PC-3 (cell line): ENCODE measurements at regions not wholly inside any gene's neighbourhood (a gene's known extent, or its start where the extent isn't known, plus 50 kb on each side); places are given as distances from the start of the nearest gene placed in this dataset.

Experiments used
- ATAC-seq: fragments of 200-7000 bp; cut with Tn5 transposase; 2 replicates; pipeline ENCODE4 v1.9.1; 2020; ENCODE audit warnings: mild to moderate bottlenecking, moderate library complexity
- BruUV-seq: library from RNA; stranded (reverse); fragments of 400-500 nt; replicated peaks from 2 replicates; lab custom pipeline; 2021; lab: Mats Ljungman, UMichigan
- CTCF ChIA-PET: fragments of 300-600 bp; sonication (Branson Sonifier 250); formaldehyde crosslinking; loops from one replicate; lab custom pipeline; 2022; ENCODE audit warnings: antibody characterized with exemption; lab: Charles Lee
- POLR2A ChIA-PET: fragments of 300-600 bp; sonication (Branson Sonifier 250); formaldehyde crosslinking; loops from one replicate; lab custom pipeline; 2022; ENCODE audit warnings: antibody characterized with exemption; ENCODE audit not compliant: unreplicated experiment; lab: Charles Lee
- DNase-seq: peaks from one replicate; pipeline ENCODE4 v3.0.0-alpha.2; 2015
- H2AFZ ChIP-seq: fragments of 300-600 bp; sonication (generic); 2 replicates; pipeline ENCODE4 v1.6.0; 2016; ENCODE audit warnings: antibody characterized with exemption, low read length
- H3F3A ChIP-seq: fragments of 300-600 bp; sonication (generic); one replicate; pipeline ENCODE4 v1.6.0; 2017; ENCODE audit warnings: antibody characterized with exemption, low read length, control low read depth, mild to moderate bottlenecking; ENCODE audit not compliant: unreplicated experiment
- H3K27ac ChIP-seq: fragments of 300-600 bp; sonication (generic); 2 replicates; pipeline ENCODE4 v1.5.1; 2016; ENCODE audit warnings: mild to moderate bottlenecking, low read length
- H3K27me3 ChIP-seq: fragments of 300-600 bp; sonication (generic); 2 replicates; pipeline ENCODE4 v1.6.1; 2016; ENCODE audit warnings: low read length, mixed read lengths
- H3K36me3 ChIP-seq: fragments of 300-600 bp; sonication (generic); 2 replicates; pipeline ENCODE4 v1.6.1; 2016; ENCODE audit warnings: low read depth, mixed run types, low read length, mixed read lengths
- H3K4me1 ChIP-seq: fragments of 300-600 bp; sonication (generic); 2 replicates; pipeline ENCODE4 v1.5.1; 2016; ENCODE audit warnings: low read length; ENCODE audit not compliant: insufficient read depth
- H3K4me2 ChIP-seq: fragments of 300-600 bp; sonication (generic); 2 replicates; pipeline ENCODE4 v1.6.0; 2016; ENCODE audit warnings: low read length
- H3K4me3 ChIP-seq: fragments of 300-600 bp; sonication (generic); 2 replicates; pipeline ENCODE4 v1.5.1; 2016; ENCODE audit warnings: mild to moderate bottlenecking, low read length, mixed read lengths
- H3K79me2 ChIP-seq: fragments of 300-600 bp; sonication (generic); 2 replicates; pipeline ENCODE4 v1.6.1; 2017; ENCODE audit warnings: low read length, mixed read lengths
- H3K9ac ChIP-seq: fragments of 300-600 bp; sonication (generic); 2 replicates; pipeline ENCODE4 v1.6.0; 2016; ENCODE audit warnings: mild to moderate bottlenecking, low read length
- H3K9me2 ChIP-seq: fragments of 300-600 bp; sonication (generic); replicated peaks from 2 replicates; pipeline ENCODE4 v1.6.1; 2016; ENCODE audit warnings: mixed run types, low read length, mixed read lengths
- H3K9me3 ChIP-seq: fragments of 300-600 bp; sonication (generic); 2 replicates; pipeline ENCODE4 v1.6.1; 2016; ENCODE audit warnings: low read length, mixed read lengths
- H4K20me1 ChIP-seq: fragments of 300-600 bp; sonication (generic); 2 replicates; pipeline ENCODE4 v1.6.1; 2016; ENCODE audit warnings: low read length, mixed read lengths
- CTCF ChIP-seq: fragments of 300-600 bp; sonication (generic); conservative IDR thresholded peaks from 2 replicates; pipeline ENCODE4 v1.5.1; 2017; ENCODE audit warnings: antibody characterized with exemption, low read depth, mild to moderate bottlenecking, low read length
- EZH2 ChIP-seq: fragments of 300-600 bp; sonication (generic); IDR thresholded peaks from one replicate; pipeline ENCODE4 v1.6.1; 2017; ENCODE audit warnings: antibody characterized with exemption, mild to moderate bottlenecking, low read length; ENCODE audit not compliant: unreplicated experiment
- EZH2phosphoT487 ChIP-seq: fragments of 300-600 bp; sonication (generic); IDR thresholded peaks from 2 replicates; pipeline ENCODE4 v1.6.1; 2018; ENCODE audit warnings: mild to moderate bottlenecking, antibody characterized with exemption, low read length, borderline replicate concordance
- intact Hi-C: fragments of 100-400 bp; cut with micrococcal nuclease; formaldehyde crosslinking; loops from 2 replicates; pipeline ENCODE4 v1.9.0; 2023

- ChIA-PET POLR2A (no interaction called here), CTCF (no interaction called here)
- H3K27ac ChIP-seq = no peak overlapping the region
These were observed 352.6 kb upstream of the TGFBR2 start for GRCh38 chr3:30253832-30254231.

GRCh38 chr3:30256474-30256873, 349.9 kb upstream of the TGFBR2 start:
- H3K79me2 ChIP-seq = no peaks in the 10 kb centered on the region
- ChIA-PET POLR2A (no interaction called here), CTCF (no interaction called here)
- no peaks in the 10 kb centered on the region for H3K9me3 ChIP-seq
- no peak overlapping the region for H3K27ac ChIP-seq
- intact Hi-C loops = no loop called here
- DNase-seq (no peak), ATAC-seq (no peak)
- no peak overlapping the region for H3K4me2 ChIP-seq
- no peaks in the 10 kb centered on the region for H3K9me2 ChIP-seq
- peaks cover 17% of the 10 kb centered on the region; the same call in 1 of the 2 replicates for H3K4me1 ChIP-seq
- H3K36me3 ChIP-seq = no peaks in the 10 kb centered on the region
- TF ChIP-seq EZH2 (no peak), CTCF (no peak), EZH2phosphoT487 (no peak)
- H3F3A ChIP-seq = no peaks in the 10 kb centered on the region
- no peak overlapping the region for H2AFZ ChIP-seq
- BruUV-seq = no TSS peak
- H3K27me3 ChIP-seq = no peaks in the 10 kb centered on the region
- no peaks in the 10 kb centered on the region for H4K20me1 ChIP-seq
- no peak overlapping the region for H3K4me3 ChIP-seq
- no peak overlapping the region for H3K9ac ChIP-seq

More at GRCh38 chr3:30253832-30254231, 352.6 kb upstream of the TGFBR2 start:
- no TSS peak for BruUV-seq
- H4K20me1 ChIP-seq = no peaks in the 10 kb centered on the region
- no peaks in the 10 kb centered on the region for H3F3A ChIP-seq
- H3K9ac ChIP-seq = no peak overlapping the region
- H3K9me3 ChIP-seq = no peaks in the 10 kb centered on the region
- ATAC-seq (no peak), DNase-seq (no peak)
- intact Hi-C loops = no loop called here
- no peaks in the 10 kb centered on the region for H3K36me3 ChIP-seq
- H3K4me1 ChIP-seq = peaks cover 18% of the 10 kb centered on the region; the same call in 1 of the 2 replicates
- no peak overlapping the region for H2AFZ ChIP-seq
- no peaks in the 10 kb centered on the region for H3K9me2 ChIP-seq
- no peaks in the 10 kb centered on the region for H3K27me3 ChIP-seq
- no peak overlapping the region for H3K4me3 ChIP-seq
- no peaks in the 10 kb centered on the region for H3K79me2 ChIP-seq
- TF ChIP-seq CTCF (no peak), EZH2 (no peak), EZH2phosphoT487 (no peak)
- no peak overlapping the region for H3K4me2 ChIP-seq
